ENCODE measurements at regions not wholly inside any gene's neighbourhood (a gene's known extent, or its start where the extent isn't known, plus 50 kb on each side); places are given as distances from the start of the nearest gene placed in this dataset.
"Not testable (repeated sequence)": the region's sequence is repeated elsewhere in the genome, so short reads cannot be mapped to it uniquely, and the experiment has no call there.

DNA sequence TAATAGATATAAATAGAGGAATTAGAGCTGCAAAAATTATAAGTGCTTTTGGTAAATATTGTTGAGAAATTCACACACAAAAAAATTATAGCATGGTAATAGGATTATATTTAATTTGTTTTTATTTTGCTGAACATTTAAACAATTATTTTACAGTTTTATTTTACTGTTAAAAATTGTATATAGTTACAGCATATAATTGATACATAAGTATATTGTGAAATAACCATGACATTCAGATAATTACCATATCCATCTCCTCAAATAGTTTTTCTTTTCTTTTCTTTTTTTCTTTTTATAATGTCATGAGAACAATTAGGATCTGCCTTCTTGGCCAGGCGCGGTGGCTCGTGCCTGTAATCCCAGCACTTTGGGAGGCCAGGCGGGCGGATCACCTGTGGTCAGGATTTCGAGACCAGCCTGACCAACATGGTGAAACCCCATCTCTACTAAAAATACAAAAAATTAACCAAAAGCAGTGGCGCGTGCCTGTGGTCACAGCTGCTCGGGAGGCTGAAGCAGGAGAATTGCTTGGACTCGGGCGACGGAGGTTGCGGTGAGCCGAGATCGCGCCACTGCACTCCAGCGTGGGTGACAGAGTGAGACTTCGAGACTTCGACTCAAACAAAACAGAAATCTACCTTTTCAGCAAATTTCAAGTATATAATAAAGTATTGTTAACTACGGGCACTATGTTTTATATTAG lies 654.2 kb downstream of the TENT5A start:
- no peak for DNase-seq (ENCODE audit: low read depth in 1 of 2, low spot score in 1 of 2)
- Histone ChIP-seq H3K9me3 (no peaks in the 10 kb centered on the region; the same call in 2 of the 3 replicates), H3K4me2 (no peak overlapping the region), H3K4me1 (no peaks in the 10 kb centered on the region), H3K27ac (no peak overlapping the region), H3K4me3 (no peak overlapping the region)
- TF ChIP-seq, protein P1, sequence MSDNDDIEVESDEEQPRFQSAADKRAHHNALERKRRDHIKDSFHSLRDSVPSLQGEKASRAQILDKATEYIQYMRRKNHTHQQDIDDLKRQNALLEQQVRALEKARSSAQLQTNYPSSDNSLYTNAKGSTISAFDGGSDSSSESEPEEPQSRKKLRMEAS (IDR thresholded peaks at IDR 0.05): no peak
- 74% methylated on average over 20 of the region's 20 CpGs for WGBS (ENCODE audit: missing lambda C conversion rate)
- ChIA-PET POLR2A (no interaction called here), CTCF (no interaction called here)
- no peak for FAIRE-seq
- no peak for ATAC-seq

DNA sequence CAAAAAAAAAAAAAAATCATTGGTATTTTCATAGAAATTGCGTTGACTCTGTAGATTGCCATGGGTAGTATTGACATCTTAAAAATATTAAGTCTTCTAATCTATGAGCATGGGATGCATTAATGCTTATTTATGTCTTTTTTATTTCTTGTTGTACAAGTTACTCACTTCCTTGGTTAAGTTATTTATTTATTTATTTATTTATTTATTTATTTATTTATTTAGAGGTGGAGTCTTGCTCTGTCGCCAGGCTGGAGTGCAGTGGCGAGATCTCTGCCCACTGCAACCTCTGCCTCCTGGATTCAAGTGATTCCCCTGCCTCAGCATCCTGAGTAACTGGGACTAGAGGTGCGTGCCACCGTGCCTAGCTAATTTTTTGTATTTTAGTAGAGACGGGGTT lies 656.0 kb downstream of the TENT5A start:
- FAIRE-seq; DNase-seq (ENCODE audit: low read depth in 1 of 2, low spot score in 1 of 2); H3K9me3 ChIP-seq; H3K4me1 ChIP-seq; ATAC-seq; H3K27ac ChIP-seq; H3K4me2 ChIP-seq; CTCF ChIA-PET; H3K4me3 ChIP-seq; POLR2A ChIA-PET: not testable (repeated sequence)
- WGBS (ENCODE audit: missing lambda C conversion rate): 33% methylated on average over 6 of the region's 6 CpGs
- TF ChIP-seq ZC3H11A (IDR thresholded peaks at IDR 0.05): peak; percentile 42

DNA sequence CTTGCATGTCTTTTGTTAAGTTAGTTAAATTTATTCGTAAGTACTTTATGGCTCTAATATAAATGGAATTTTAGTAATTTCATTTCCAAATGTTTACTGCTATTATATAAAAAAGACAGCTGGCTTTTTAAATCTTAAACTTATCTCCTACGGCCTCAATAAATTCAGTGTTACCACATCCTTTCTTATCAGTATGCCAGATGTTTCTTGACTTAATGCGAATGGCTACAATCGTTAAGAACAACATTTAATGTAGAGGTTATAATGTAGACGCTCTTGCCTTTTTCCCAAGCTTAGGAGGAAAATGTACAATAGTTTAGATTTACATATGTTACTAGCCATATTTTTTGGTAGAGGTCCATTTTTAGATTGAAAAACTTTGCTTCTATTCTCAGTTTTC lies 659.4 kb downstream of the TENT5A start:
- FAIRE-seq (no peak), DNase-seq (ENCODE audit: low read depth in 1 of 2, low spot score in 1 of 2) (no peak), ATAC-seq (no peak)
- H3K4me1 ChIP-seq: no peaks in the 10 kb centered on the region
- H3K27ac ChIP-seq: no peak overlapping the region
- TF ChIP-seq MYC (IDR thresholded peaks at IDR 0.05; ENCODE audit: borderline replicate concordance, low read length) (no peak), HOXB5 (CRISPR knock-in tag; IDR thresholded peaks at IDR 0.05) (no peak), ZFP36 (IDR thresholded peaks at IDR 0.05; ENCODE audit: borderline replicate concordance, partially characterized antibody) (no peak), HOXA7 (CRISPR knock-in tag; IDR thresholded peaks at IDR 0.05) (no peak)
- TF ChIP-seq, protein P1 (IDR thresholded peaks at IDR 0.05): no peak
- 67% methylated on average over 5 of the region's 5 CpGs for WGBS (ENCODE audit: missing lambda C conversion rate)
- no peak overlapping the region for H3K4me3 ChIP-seq
- ChIA-PET CTCF (no interaction called here), POLR2A (no interaction called here)
- H3K4me2 ChIP-seq: no peak overlapping the region
- no peaks in the 10 kb centered on the region; the same call in 2 of the 3 replicates for H3K9me3 ChIP-seq

DNA sequence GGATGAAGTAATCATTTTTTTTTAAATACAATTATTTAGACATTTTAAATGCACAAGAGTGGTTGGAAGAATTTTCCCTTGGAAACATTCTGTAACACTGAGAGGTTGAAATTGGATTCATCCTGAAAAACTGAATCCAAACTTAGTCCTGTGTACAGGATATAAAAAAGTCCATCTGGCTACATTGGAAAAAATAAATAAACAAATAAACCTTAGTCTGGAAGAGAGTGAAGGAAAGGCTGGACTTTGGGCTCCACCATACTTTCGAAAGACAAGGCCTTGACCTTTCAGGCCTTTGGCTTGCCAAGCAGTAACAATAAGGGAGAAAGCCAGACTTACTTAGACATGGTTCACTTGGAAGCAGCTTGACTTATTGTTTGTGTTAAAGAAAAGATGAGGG lies 664.3 kb downstream of the TENT5A start:
- TF ChIP-seq, protein P2, sequence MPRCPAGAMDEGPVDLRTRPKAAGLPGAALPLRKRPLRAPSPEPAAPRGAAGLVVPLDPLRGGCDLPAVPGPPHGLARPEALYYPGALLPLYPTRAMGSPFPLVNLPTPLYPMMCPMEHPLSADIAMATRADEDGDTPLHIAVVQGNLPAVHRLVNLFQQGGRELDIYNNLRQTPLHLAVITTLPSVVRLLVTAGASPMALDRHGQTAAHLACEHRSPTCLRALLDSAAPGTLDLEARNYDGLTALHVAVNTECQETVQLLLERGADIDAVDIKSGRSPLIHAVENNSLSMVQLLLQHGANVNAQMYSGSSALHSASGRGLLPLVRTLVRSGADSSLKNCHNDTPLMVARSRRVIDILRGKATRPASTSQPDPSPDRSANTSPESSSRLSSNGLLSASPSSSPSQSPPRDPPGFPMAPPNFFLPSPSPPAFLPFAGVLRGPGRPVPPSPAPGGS (IDR thresholded peaks at IDR 0.05): no peak
- TF ChIP-seq PHF8 (IDR thresholded peaks at IDR 0.05; ENCODE audit: borderline replicate concordance, low read depth): no peak
- TF ChIP-seq EHMT2 (IDR thresholded peaks at IDR 0.05; ENCODE audit: low read depth): no peak
- TF ChIP-seq GATA3 (IDR thresholded peaks at IDR 0.05; ENCODE audit: borderline replicate concordance): no peak
- no peak for TF ChIP-seq RCOR1 (IDR thresholded peaks at IDR 0.05; ENCODE audit: low read depth, low read length)
- no peak for TF ChIP-seq HOXB13 (CRISPR knock-in tag; IDR thresholded peaks at IDR 0.05; ENCODE audit: low read depth)
- no peak for TF ChIP-seq CBX2 (IDR thresholded peaks at IDR 0.05; ENCODE audit: borderline replicate concordance, low read depth)
- Histone ChIP-seq H3K4me1 (no peaks in the 10 kb centered on the region), H3K27ac (no peak overlapping the region), H3K4me2 (no peak overlapping the region), H3K9me3 (no peaks in the 10 kb centered on the region), H3K4me3 (no peak overlapping the region)
- WGBS (ENCODE audit: missing lambda C conversion rate): 5% methylated on average over 1 of the region's 1 CpG
- ATAC-seq (no peak), FAIRE-seq (no peak), DNase-seq (ENCODE audit: low read depth in 1 of 2, low spot score in 1 of 2) (no peak)
- POLR2A ChIA-PET: no interaction called here
- CTCF ChIA-PET: no interaction called here

DNA sequence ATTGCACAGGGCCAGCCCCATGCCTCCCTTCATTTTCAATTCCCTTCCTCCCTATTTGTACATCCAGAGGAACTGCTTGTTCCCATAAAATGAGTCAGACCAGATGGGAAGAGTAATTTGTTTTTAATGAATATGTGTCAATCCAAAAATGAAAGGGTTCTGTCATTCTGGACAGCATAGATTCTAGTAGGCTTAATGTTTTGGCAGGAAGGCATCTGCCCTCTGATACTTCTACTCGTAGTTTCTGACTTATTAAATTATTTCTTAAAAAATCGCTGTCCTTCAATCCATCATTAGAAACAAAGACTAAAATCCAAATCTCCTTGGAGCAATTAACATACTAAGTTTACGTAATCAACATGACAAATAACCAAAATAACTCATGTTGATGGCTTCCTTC lies 665.5 kb downstream of the TENT5A start:
- ATAC-seq: no peak
- Histone ChIP-seq H3K4me2 (no peak overlapping the region), H3K4me1 (no peaks in the 10 kb centered on the region), H3K27ac (no peak overlapping the region), H3K4me3 (no peak overlapping the region), H3K9me3 (no peaks in the 10 kb centered on the region)
- ChIA-PET POLR2A (no interaction called here), CTCF (no interaction called here)
- WGBS (ENCODE audit: missing lambda C conversion rate): 21% methylated on average over 3 of the region's 3 CpGs
- no peak for FAIRE-seq
- TF ChIP-seq JUNB (IDR thresholded peaks at IDR 0.05): no peak
- TF ChIP-seq, protein P2 (IDR thresholded peaks at IDR 0.05): no peak
- TF ChIP-seq, protein P1 (IDR thresholded peaks at IDR 0.05): no peak
- no peak for TF ChIP-seq RAD21 (conservative IDR thresholded peaks at IDR 0.05 in 1 of 2, IDR thresholded peaks at IDR 0.05 in 1 of 2)
- TF ChIP-seq, protein P3, sequence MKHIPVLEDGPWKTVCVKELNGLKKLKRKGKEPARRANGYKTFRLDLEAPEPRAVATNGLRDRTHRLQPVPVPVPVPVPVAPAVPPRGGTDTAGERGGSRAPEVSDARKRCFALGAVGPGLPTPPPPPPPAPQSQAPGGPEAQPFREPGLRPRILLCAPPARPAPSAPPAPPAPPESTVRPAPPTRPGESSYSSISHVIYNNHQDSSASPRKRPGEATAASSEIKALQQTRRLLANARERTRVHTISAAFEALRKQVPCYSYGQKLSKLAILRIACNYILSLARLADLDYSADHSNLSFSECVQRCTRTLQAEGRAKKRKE (CRISPR knock-in tag; IDR thresholded peaks at IDR 0.05; ENCODE audit: low read depth): no peak
- TF ChIP-seq RFX5 (IDR thresholded peaks at IDR 0.05): no peak
- no peak for TF ChIP-seq HEYL (CRISPR knock-in tag; IDR thresholded peaks at IDR 0.05)
- TF ChIP-seq, protein P4, sequence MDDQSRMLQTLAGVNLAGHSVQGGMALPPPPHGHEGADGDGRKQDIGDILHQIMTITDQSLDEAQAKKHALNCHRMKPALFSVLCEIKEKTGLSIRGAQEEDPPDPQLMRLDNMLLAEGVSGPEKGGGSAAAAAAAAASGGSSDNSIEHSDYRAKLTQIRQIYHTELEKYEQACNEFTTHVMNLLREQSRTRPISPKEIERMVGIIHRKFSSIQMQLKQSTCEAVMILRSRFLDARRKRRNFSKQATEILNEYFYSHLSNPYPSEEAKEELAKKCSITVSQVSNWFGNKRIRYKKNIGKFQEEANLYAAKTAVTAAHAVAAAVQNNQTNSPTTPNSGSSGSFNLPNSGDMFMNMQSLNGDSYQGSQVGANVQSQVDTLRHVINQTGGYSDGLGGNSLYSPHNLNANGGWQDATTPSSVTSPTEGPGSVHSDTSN (IDR thresholded peaks at IDR 0.05): no peak
- TF ChIP-seq, protein P5, sequence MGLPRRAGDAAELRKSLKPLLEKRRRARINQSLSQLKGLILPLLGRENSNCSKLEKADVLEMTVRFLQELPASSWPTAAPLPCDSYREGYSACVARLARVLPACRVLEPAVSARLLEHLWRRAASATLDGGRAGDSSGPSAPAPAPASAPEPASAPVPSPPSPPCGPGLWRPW (IDR thresholded peaks at IDR 0.05): no peak
- TF ChIP-seq RNF2 (IDR thresholded peaks at IDR 0.05; ENCODE audit: borderline replicate concordance, low read depth): no peak
- no peak for TF ChIP-seq HOXB5 (CRISPR knock-in tag; IDR thresholded peaks at IDR 0.05)
- DNase-seq (ENCODE audit: low read depth in 1 of 2, low spot score in 1 of 2): no peak
